H4 (cell line): ENCODE measurements at regions not wholly inside any gene's neighbourhood (a gene's known extent, or its start where the extent isn't known, plus 50 kb on each side); places are given as distances from the start of the nearest gene placed in this dataset.

Experiments used
- DNase-seq: peaks from one replicate; pipeline ENCODE4 v3.0.0-alpha.2; 2015; ENCODE audit warnings: low spot score

- no peak for DNase-seq
These were observed 340.1 kb upstream of the PLXNA2 start for GRCh38 chr1:208584167-208584755.

- no peak for DNase-seq
These were observed 342.9 kb upstream of the PLXNA2 start for GRCh38 chr1:208587110-208587509.

GRCh38 chr1:208593306-208594006 lies 349.3 kb upstream of the PLXNA2 start:
- no peak for DNase-seq

- DNase-seq = no peak
These were observed 351.1 kb upstream of the PLXNA2 start for GRCh38 chr1:208595236-208595635.

- DNase-seq = peak; percentile 14
These were observed 351.6 kb upstream of the PLXNA2 start for GRCh38 chr1:208595745-208596144.

GRCh38 chr1:208597571-208597970 lies 353.4 kb upstream of the PLXNA2 start:
- DNase-seq = no peak

- DNase-seq = no peak
These were observed 353.8 kb upstream of the PLXNA2 start for GRCh38 chr1:208598021-208598420.

- no peak for DNase-seq
These were observed 354.9 kb upstream of the PLXNA2 start for GRCh38 chr1:208599063-208599462.

GRCh38 chr1:208600456-208601190 lies 356.4 kb upstream of the PLXNA2 start:
- no peak for DNase-seq

- DNase-seq = no peak
These were observed 357.4 kb upstream of the PLXNA2 start for GRCh38 chr1:208601561-208601960.

GRCh38 chr1:208603721-208604120 lies 359.5 kb upstream of the PLXNA2 start:
- no peak for DNase-seq

GRCh38 chr1:208604295-208604694 lies 360.1 kb upstream of the PLXNA2 start:
- DNase-seq = no peak

GRCh38 chr1:208606959-208607358 lies 362.8 kb upstream of the PLXNA2 start:
- no peak for DNase-seq

GRCh38 chr1:208607616-208608015 lies 363.4 kb upstream of the PLXNA2 start:
- no peak for DNase-seq

- no peak for DNase-seq
These were observed 370.4 kb upstream of the PLXNA2 start for GRCh38 chr1:208614610-208615009.

GRCh38 chr1:208615371-208615770 lies 371.2 kb upstream of the PLXNA2 start:
- no peak for DNase-seq

GRCh38 chr1:208616776-208617175 lies 372.6 kb upstream of the PLXNA2 start:
- DNase-seq = no peak

- no peak for DNase-seq
These were observed 384.1 kb upstream of the PLXNA2 start for GRCh38 chr1:208628022-208628914.

- no peak for DNase-seq
These were observed 386.9 kb upstream of the PLXNA2 start for GRCh38 chr1:208631092-208631491.

- no peak for DNase-seq
These were observed 387.3 kb upstream of the PLXNA2 start for GRCh38 chr1:208631506-208631905.

- DNase-seq = no peak
These were observed 390.4 kb upstream of the PLXNA2 start for GRCh38 chr1:208634346-208635140.
